IMR-90 (cell line): ENCODE measurements at regions not wholly inside any gene's neighbourhood (a gene's known extent, or its start where the extent isn't known, plus 50 kb on each side); places are given as distances from the start of the nearest gene placed in this dataset.
"Not testable (repeated sequence)": the region's sequence is repeated elsewhere in the genome, so short reads cannot be mapped to it uniquely, and the experiment has no call there.

Experiments used
- ATAC-seq: fragments of 200-7000 bp; cut with Tn5 transposase; 2 replicates; pipeline ENCODE4 v1.9.1; 2020; ENCODE audit warnings: low read depth, mild to moderate bottlenecking, moderate library complexity
- BruUV-seq: library from RNA; stranded (reverse); fragments of 400-500 nt; replicated peaks from 2 replicates; lab custom pipeline; 2021; lab: Mats Ljungman, UMichigan
- CTCF ChIA-PET: fragments of 300-600 bp; formaldehyde crosslinking; extraction: SDS; loops from one replicate; lab custom pipeline; 2021; ENCODE audit warnings: antibody characterized with exemption; lab: Yijun Ruan, JAX
- POLR2A ChIA-PET: fragments of 300-600 bp; sonication (Branson Sonifier 250); formaldehyde crosslinking; loops from one replicate; lab custom pipeline; 2022; ENCODE audit warnings: antibody characterized with exemption; ENCODE audit not compliant: unreplicated experiment; lab: Charles Lee
- DNase-seq: peaks from one replicate; pipeline ENCODE4 v3.0.0; 2013
- H2AFZ ChIP-seq: replicated peaks from 2 replicates; pipeline ENCODE3; 2013; ENCODE audit warnings: low read length, mild to moderate bottlenecking; ENCODE audit not compliant: poor library complexity
- H2AK5ac ChIP-seq: 2 replicates; pipeline ENCODE4 v1.6.1; 2013; ENCODE audit warnings: low read depth, low read length, inconsistent platforms
- H2AK9ac ChIP-seq: replicated peaks from 2 replicates; pipeline ENCODE3; 2013; ENCODE audit warnings: mild to moderate bottlenecking, low read depth, low read length, moderate library complexity; ENCODE audit not compliant: poor library complexity
- H2BK120ac ChIP-seq: 2 replicates; pipeline ENCODE4 v1.6.1; 2013; ENCODE audit warnings: low read depth, low read length, inconsistent platforms
- H2BK15ac ChIP-seq: 3 replicates; pipeline ENCODE4 v1.6.1; 2013; ENCODE audit warnings: low read depth, low read length, inconsistent platforms
- H2BK20ac ChIP-seq: 2 replicates; pipeline ENCODE4 v1.6.1; 2013; ENCODE audit warnings: low read depth, mild to moderate bottlenecking, inconsistent platforms, low read length, moderate library complexity
- H2BK5ac ChIP-seq: 2 replicates; pipeline ENCODE4 v1.6.1; 2013; ENCODE audit warnings: mild to moderate bottlenecking, low read depth, low read length, inconsistent platforms; ENCODE audit not compliant: poor library complexity, severe bottlenecking
- H3K14ac ChIP-seq: replicated peaks from 2 replicates; pipeline ENCODE4 v1.6.1; 2013; ENCODE audit warnings: low read depth, low read length, inconsistent platforms
- H3K18ac ChIP-seq: 2 replicates; pipeline ENCODE4 v1.6.1; 2013; ENCODE audit warnings: low read depth, low read length, control low read depth
- H3K23ac ChIP-seq: 2 replicates; pipeline ENCODE4 v1.6.1; 2013; ENCODE audit warnings: low read depth, low read length, inconsistent platforms
- H3K27ac ChIP-seq: 2 replicates; pipeline ENCODE4 v1.5.1; 2013; ENCODE audit warnings: mild to moderate bottlenecking, control low read depth, low read length; ENCODE audit not compliant: insufficient read depth
- H3K27me3 ChIP-seq: 2 replicates; pipeline ENCODE4 v1.6.1; 2013; ENCODE audit warnings: low read length; ENCODE audit not compliant: control insufficient read depth, insufficient read depth
- H3K36me3 ChIP-seq: 2 replicates; pipeline ENCODE4 v1.6.1; 2013; ENCODE audit warnings: low read length, mixed read lengths; ENCODE audit not compliant: control insufficient read depth, insufficient read depth
- H3K4ac ChIP-seq: 2 replicates; pipeline ENCODE4 v1.6.1; 2013; ENCODE audit warnings: low read depth, low read length, inconsistent platforms
- H3K4me1 ChIP-seq: 2 replicates; pipeline ENCODE4 v1.6.1; 2013; ENCODE audit warnings: low read length, mixed read lengths; ENCODE audit not compliant: control insufficient read depth, insufficient read depth
- H3K4me2 ChIP-seq: 2 replicates; pipeline ENCODE4 v1.6.1; 2013; ENCODE audit warnings: low read depth, mild to moderate bottlenecking, control low read depth, low read length, moderate library complexity
- H3K4me3 ChIP-seq: 2 replicates; pipeline ENCODE4 v1.5.1; 2013; ENCODE audit warnings: low read depth, mild to moderate bottlenecking, control low read depth, low read length, moderate library complexity; ENCODE audit not compliant: insufficient read depth
- H3K56ac ChIP-seq: 2 replicates; pipeline ENCODE4 v1.6.1; 2013; ENCODE audit warnings: low read length, inconsistent platforms; ENCODE audit not compliant: insufficient read depth; ENCODE audit errors: extremely low read depth
- H3K79me1 ChIP-seq, 2 experiments: 2 replicates each; pipeline ENCODE4 v1.6.1; 2013; ENCODE audit warnings: low read length in 2 of 2, inconsistent platforms in 1 of 2, low read depth in 1 of 2
- H3K9ac ChIP-seq: 2 replicates; pipeline ENCODE4 v1.6.1; 2013; ENCODE audit warnings: low read depth, low read length, control low read depth
- H3K9me1 ChIP-seq: 2 replicates; pipeline ENCODE4 v1.6.1; 2013; ENCODE audit warnings: low read length, inconsistent platforms; ENCODE audit not compliant: insufficient read depth
- H3K9me3 ChIP-seq: 2 replicates; pipeline ENCODE4 v1.6.1; 2013; ENCODE audit warnings: low read length; ENCODE audit not compliant: control insufficient read depth, insufficient read depth
- H4K20me1 ChIP-seq: 2 replicates; pipeline ENCODE4 v1.6.1; 2013; ENCODE audit warnings: low read length, inconsistent platforms; ENCODE audit not compliant: insufficient read depth
- H4K5ac ChIP-seq: 2 replicates; pipeline ENCODE4 v1.6.1; 2013; ENCODE audit warnings: mild to moderate bottlenecking, low read depth, low read length, control low read depth
- H4K8ac ChIP-seq, 2 experiments: 2 replicates each; pipeline ENCODE4 v1.6.1; 2013; ENCODE audit warnings: low read depth in 2 of 2, low read length in 2 of 2, control low read depth in 1 of 2, inconsistent platforms in 1 of 2
- H4K91ac ChIP-seq: 2 replicates; pipeline ENCODE4 v1.6.1; 2013; ENCODE audit warnings: low read depth, low read length, inconsistent platforms; ENCODE audit not compliant: insufficient read depth
- CHD1 ChIP-seq: IDR thresholded peaks from 2 replicates; pipeline ENCODE4 v1.6.1; 2012; ENCODE audit warnings: low read depth, low read length, improper control_type of control experiment
- MAZ ChIP-seq: IDR thresholded peaks from 2 replicates; pipeline ENCODE4 v1.6.1; 2012; ENCODE audit warnings: low read depth, mild to moderate bottlenecking, low read length, improper control_type of control experiment, moderate library complexity, borderline replicate concordance
- RFX5 ChIP-seq: IDR thresholded peaks from 2 replicates; pipeline ENCODE4 v1.8.0; 2012; ENCODE audit warnings: low read depth, mild to moderate bottlenecking, low read length, moderate library complexity
- WGBS, 2 experiments: methylation state at CpG; one replicate each; pipeline versions ENCODE4 v1.1.5 to v1.1.7; 2013; ENCODE audit warnings: missing lambda C conversion rate in 2 of 2; ENCODE audit not compliant: insufficient read length in 1 of 2; ENCODE audit errors: extremely low coverage in 2 of 2; 5-methylcytosine and 5-hydroxymethylcytosine counted together
- dilution Hi-C: fragments of 300-500 bp; cut with HindIII; formaldehyde crosslinking; loops from one replicate; pipeline ENCODE4 v1.14.3; 2018; ENCODE audit warnings: low sequenced_read_pairs; ENCODE audit not compliant: unreplicated experiment
- in situ Hi-C: fragments of 300-500 bp; cut with MboI; formaldehyde crosslinking; loops from 3 replicates; pipeline ENCODE4 v1.14.3; 2019; ENCODE audit warnings: low sequenced_read_pairs, inconsistent platforms, mixed read lengths
- intact Hi-C: fragments of 100-400 bp; cut with micrococcal nuclease; formaldehyde crosslinking; loops from 2 replicates; pipeline ENCODE4 v1.10.0; 2022

GRCh38 chr19:28612275-28612769 lies 600.6 kb downstream of the UQCRFS1 start:
- H2BK20ac ChIP-seq = no peak overlapping the region
- H3K9ac ChIP-seq = no peak overlapping the region
- in situ Hi-C loops (no loop called here), dilution Hi-C loops (no loop called here), intact Hi-C loops (no loop called here)
- no peaks in the 10 kb centered on the region for H3K9me1 ChIP-seq
- no TSS peak for BruUV-seq
- H2BK15ac ChIP-seq = no peak overlapping the region
- no peak overlapping the region for H3K4ac ChIP-seq
- H3K18ac ChIP-seq = no peak overlapping the region
- POLR2A ChIA-PET = no interaction called here
- H3K4me2 ChIP-seq = no peak overlapping the region
- no peak overlapping the region for H4K91ac ChIP-seq
- H3K9me3 ChIP-seq = peaks cover 24% of the 10 kb centered on the region
- WGBS, 2 experiments = no CpG with 5 or more reads among the region's 8 CpGs
- no peak for TF ChIP-seq MAZ
- no peak for TF ChIP-seq RFX5
- no peak for TF ChIP-seq CHD1
- no peak overlapping the region for H3K14ac ChIP-seq
- H3K23ac ChIP-seq = no peak overlapping the region
- no peaks in the 10 kb centered on the region for H3K79me1 ChIP-seq
- no peaks in the 10 kb centered on the region for H3K4me1 ChIP-seq
- no peak overlapping the region for H3K27ac ChIP-seq
- H4K5ac ChIP-seq = no peak overlapping the region
- H2BK5ac ChIP-seq = no peak overlapping the region
- no peaks in the 10 kb centered on the region for H3K27me3 ChIP-seq
- no peak overlapping the region for H2AK9ac ChIP-seq
- no peak overlapping the region for H2AFZ ChIP-seq
- H2BK120ac ChIP-seq = no peak overlapping the region
- H3K56ac ChIP-seq = no peak overlapping the region
- H3K4me3 ChIP-seq = no peak overlapping the region
- no peak overlapping the region for H4K8ac ChIP-seq
- ATAC-seq = no peak
- no peak overlapping the region for H2AK5ac ChIP-seq
- no peaks in the 10 kb centered on the region for H4K20me1 ChIP-seq
- H3K36me3 ChIP-seq = no peaks in the 10 kb centered on the region
- CTCF ChIA-PET = no interaction called here
- DNase-seq = no peak

- H3K4me1 ChIP-seq, H4K5ac ChIP-seq, H3K4me3 ChIP-seq, H2BK120ac ChIP-seq, DNase-seq, H2AK5ac ChIP-seq, POLR2A ChIA-PET, H3K27me3 ChIP-seq, H2AK9ac ChIP-seq, H3K18ac ChIP-seq, H2BK20ac ChIP-seq, H2BK5ac ChIP-seq, H3K4ac ChIP-seq, H4K8ac ChIP-seq, H3K9ac ChIP-seq, H3K14ac ChIP-seq, H4K91ac ChIP-seq, H3K27ac ChIP-seq, H3K9me1 ChIP-seq, H3K23ac ChIP-seq, dilution Hi-C loops, in situ Hi-C loops, CTCF ChIA-PET, H3K56ac ChIP-seq, H3K36me3 ChIP-seq, H2AFZ ChIP-seq, H4K20me1 ChIP-seq, BruUV-seq, intact Hi-C loops, H2BK15ac ChIP-seq, ATAC-seq, H3K4me2 ChIP-seq, H3K79me1 ChIP-seq: not testable (repeated sequence)
- WGBS, 2 experiments = no CpG with 5 or more reads among the region's 8 CpGs
- peaks cover 31% of the 10 kb centered on the region for H3K9me3 ChIP-seq
These were observed 601.6 kb downstream of the UQCRFS1 start for GRCh38 chr19:28611227-28611914.
